ENCODE measurements at regions not wholly inside any gene's neighbourhood (a gene's known extent, or its start where the extent isn't known, plus 50 kb on each side); places are given as distances from the start of the nearest gene placed in this dataset.

DNA sequence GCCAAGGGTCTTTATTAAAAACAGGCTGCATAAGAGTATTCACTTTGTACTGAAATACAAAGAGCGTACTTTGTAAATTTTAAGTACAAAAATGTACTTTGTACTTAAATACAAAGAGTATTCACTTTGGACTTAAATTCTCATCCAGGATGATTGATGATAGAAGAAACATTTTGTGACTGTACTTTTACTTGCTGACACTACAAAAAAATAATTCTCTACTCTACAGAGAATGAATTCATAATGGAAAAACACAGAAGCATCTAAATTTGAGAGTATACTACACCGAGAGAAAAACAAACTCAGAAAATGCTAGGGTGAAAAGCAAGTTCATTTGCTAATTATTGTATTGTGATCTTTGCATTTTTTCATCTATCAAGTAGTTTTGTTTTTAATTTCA is 54.4 kb upstream of the STXBP5 start:
- Mint-ChIP-seq H3K9me3 (peaks cover 0 to 2% (median 0%) of the 10 kb centered on the region in 8 donors), H3K27ac (no peak overlapping the region), H3K4me3 (no peak overlapping the region), H3K36me3 (no peaks in the 10 kb centered on the region), H3K4me1 (no peaks in the 10 kb centered on the region), H3K27me3 (peaks cover 0 to 3% of the 10 kb centered on the region in 2 donors)
- intact Hi-C loops (cut with micrococcal nuclease), result no loop called here
- ChIA-PET CTCF (ENCODE audit: partially characterized antibody) (no interaction called here), POLR2A (ENCODE audit: partially characterized antibody) (no interaction called here)
- Histone ChIP-seq H3K4me1 (ENCODE audit: insufficient read depth, low read length) (no peaks in the 10 kb centered on the region), H3K27me3 (ENCODE audit: insufficient read depth, low read length) (no peaks in the 10 kb centered on the region), H3K27ac (ENCODE audit: low read depth, low read length) (no peak overlapping the region), H3K9me3 (ENCODE audit: control insufficient read depth in 1 of 2, low read length in 2 of 2) (no peaks in the 10 kb centered on the region), H3K4me3 (ENCODE audit: low read length in 2 of 2) (no peak overlapping the region), H3K36me3 (ENCODE audit: insufficient read depth, low read length) (no peaks in the 10 kb centered on the region)
- DNase-seq, result no peak

DNA sequence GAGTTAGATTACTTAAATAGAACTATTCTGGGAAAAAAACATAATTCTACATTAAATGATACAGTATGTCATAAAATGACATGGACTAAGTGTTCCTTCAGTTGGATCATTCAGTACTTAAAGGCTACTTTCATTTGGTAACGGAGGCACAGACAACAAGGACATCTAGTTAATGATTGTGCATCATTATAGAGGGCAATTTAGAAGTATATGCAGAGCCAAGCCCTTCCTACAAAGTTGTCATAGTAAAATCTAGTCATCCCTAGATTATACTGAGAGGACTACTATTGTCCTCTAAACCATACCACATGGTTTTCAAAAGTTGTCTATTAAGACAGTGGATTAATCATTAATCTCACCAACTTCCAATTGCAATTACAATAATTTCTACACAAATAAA is 53.9 kb upstream of the STXBP5 start:
- ChIA-PET POLR2A (ENCODE audit: partially characterized antibody) (no interaction called here), CTCF (ENCODE audit: partially characterized antibody) (no interaction called here)
- no peak for DNase-seq
- Histone ChIP-seq H3K36me3 (ENCODE audit: insufficient read depth, low read length) (no peaks in the 10 kb centered on the region), H3K27me3 (ENCODE audit: insufficient read depth, low read length) (no peaks in the 10 kb centered on the region), H3K27ac (ENCODE audit: low read depth, low read length) (no peak overlapping the region), H3K4me1 (ENCODE audit: insufficient read depth, low read length) (no peaks in the 10 kb centered on the region), H3K9me3 (ENCODE audit: control insufficient read depth in 1 of 2, low read length in 2 of 2) (no peaks in the 10 kb centered on the region), H3K4me3 (ENCODE audit: low read length in 2 of 2) (no peak overlapping the region)
- Mint-ChIP-seq H3K27me3 (peaks cover 0 to 3% of the 10 kb centered on the region in 2 donors), H3K4me1 (no peaks in the 10 kb centered on the region), H3K27ac (no peak overlapping the region), H3K9me3 (peaks cover 0 to 2% (median 0%) of the 10 kb centered on the region in 8 donors), H3K36me3 (no peaks in the 10 kb centered on the region), H3K4me3 (no peak overlapping the region)
- intact Hi-C loops (cut with micrococcal nuclease), result no loop called here
